ENCODE measurements at regions not wholly inside any gene's neighbourhood (a gene's known extent, or its start where the extent isn't known, plus 50 kb on each side); places are given as distances from the start of the nearest gene placed in this dataset.

DNA sequence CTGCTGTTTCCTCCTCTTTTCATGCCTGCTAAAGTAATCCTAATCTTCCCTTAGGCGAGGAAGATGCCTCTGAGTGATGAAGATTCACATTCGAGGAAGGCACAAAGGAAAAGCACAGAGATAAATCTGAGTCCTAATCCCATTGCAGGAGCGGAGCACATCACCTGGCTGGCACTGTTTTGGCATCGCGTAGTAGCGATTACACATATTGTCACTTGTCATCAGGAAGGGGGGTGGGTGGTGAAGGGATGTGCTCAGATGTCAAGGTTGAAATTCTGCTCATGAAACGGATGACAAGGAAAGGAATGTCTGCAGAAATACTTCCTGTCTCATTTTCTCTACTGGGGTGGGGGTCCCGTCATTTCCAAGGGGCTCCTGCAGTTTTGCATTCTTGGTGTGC lies 363.1 kb upstream of the EEF2KMT start:
- TF ChIP-seq, protein P1, sequence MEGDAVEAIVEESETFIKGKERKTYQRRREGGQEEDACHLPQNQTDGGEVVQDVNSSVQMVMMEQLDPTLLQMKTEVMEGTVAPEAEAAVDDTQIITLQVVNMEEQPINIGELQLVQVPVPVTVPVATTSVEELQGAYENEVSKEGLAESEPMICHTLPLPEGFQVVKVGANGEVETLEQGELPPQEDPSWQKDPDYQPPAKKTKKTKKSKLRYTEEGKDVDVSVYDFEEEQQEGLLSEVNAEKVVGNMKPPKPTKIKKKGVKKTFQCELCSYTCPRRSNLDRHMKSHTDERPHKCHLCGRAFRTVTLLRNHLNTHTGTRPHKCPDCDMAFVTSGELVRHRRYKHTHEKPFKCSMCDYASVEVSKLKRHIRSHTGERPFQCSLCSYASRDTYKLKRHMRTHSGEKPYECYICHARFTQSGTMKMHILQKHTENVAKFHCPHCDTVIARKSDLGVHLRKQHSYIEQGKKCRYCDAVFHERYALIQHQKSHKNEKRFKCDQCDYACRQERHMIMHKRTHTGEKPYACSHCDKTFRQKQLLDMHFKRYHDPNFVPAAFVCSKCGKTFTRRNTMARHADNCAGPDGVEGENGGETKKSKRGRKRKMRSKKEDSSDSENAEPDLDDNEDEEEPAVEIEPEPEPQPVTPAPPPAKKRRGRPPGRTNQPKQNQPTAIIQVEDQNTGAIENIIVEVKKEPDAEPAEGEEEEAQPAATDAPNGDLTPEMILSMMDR (conservative IDR thresholded peaks at IDR 0.05; ENCODE audit: low read length): no peak
- TF ChIP-seq EZH2phosphoT487 (IDR thresholded peaks at IDR 0.05; ENCODE audit: borderline replicate concordance, low read depth, low read length): no peak
